ENCODE measurements at regions not wholly inside any gene's neighbourhood (a gene's known extent, or its start where the extent isn't known, plus 50 kb on each side); places are given as distances from the start of the nearest gene placed in this dataset.
A peak's percentile ranks its signal among the peaks of the same experiment; 100 is the strongest.
"Not testable (repeated sequence)": the region's sequence is repeated elsewhere in the genome, so short reads cannot be mapped to it uniquely, and the experiment has no call there.

- ATAC-seq = not testable (repeated sequence)
Observed at GRCh38 chr20:5452691-5453090, 135.9 kb upstream of the PROKR2 start.

- not testable (repeated sequence) for ATAC-seq
Observed at GRCh38 chr20:5452286-5452685, 135.5 kb upstream of the PROKR2 start.

- no peak for ATAC-seq
Observed at GRCh38 chr20:5451643-5452210, 135.0 kb upstream of the PROKR2 start.

GRCh38 chr20:5448449-5449118 lies 131.8 kb upstream of the PROKR2 start:
- peak; percentile 25 for ATAC-seq

- no peak for ATAC-seq
Observed at GRCh38 chr20:5447188-5447587, 130.4 kb upstream of the PROKR2 start.

- no peak for ATAC-seq
Observed at GRCh38 chr20:5445611-5446010, 128.9 kb upstream of the PROKR2 start.

- ATAC-seq = no peak
Observed at GRCh38 chr20:5442101-5442500, 125.3 kb upstream of the PROKR2 start.

GRCh38 chr20:5434116-5434515 lies 117.4 kb upstream of the PROKR2 start:
- no peak for ATAC-seq

GRCh38 chr20:5433352-5433751 lies 116.6 kb upstream of the PROKR2 start:
- no peak for ATAC-seq

GRCh38 chr20:5432030-5432429 lies 115.3 kb upstream of the PROKR2 start:
- no peak for ATAC-seq

GRCh38 chr20:5430670-5431069 lies 113.9 kb upstream of the PROKR2 start:
- ATAC-seq = no peak

GRCh38 chr20:5426026-5426425 lies 109.3 kb upstream of the PROKR2 start:
- no peak for ATAC-seq

- ATAC-seq = no peak
Observed at GRCh38 chr20:5416086-5416485, 99.3 kb upstream of the PROKR2 start.

GRCh38 chr20:5413394-5413793 lies 96.6 kb upstream of the PROKR2 start:
- no peak for ATAC-seq

GRCh38 chr20:5410470-5410869 lies 93.7 kb upstream of the PROKR2 start:
- no peak for ATAC-seq

GRCh38 chr20:5402903-5403531 lies 86.3 kb upstream of the PROKR2 start:
- peak; percentile 63 for ATAC-seq

GRCh38 chr20:5401277-5401875 lies 84.6 kb upstream of the PROKR2 start:
- no peak for ATAC-seq

GRCh38 chr20:5400164-5400762 lies 83.5 kb upstream of the PROKR2 start:
- ATAC-seq = no peak

- no peak for ATAC-seq
Observed at GRCh38 chr20:5397393-5397792, 80.6 kb upstream of the PROKR2 start.

- ATAC-seq = no peak
Observed at GRCh38 chr20:5395932-5396727, 79.4 kb upstream of the PROKR2 start.

- no peak for ATAC-seq
Observed at GRCh38 chr20:5393218-5393870, 76.6 kb upstream of the PROKR2 start.

GRCh38 chr20:5390720-5391119 lies 74.0 kb upstream of the PROKR2 start:
- ATAC-seq = no peak
